ENCODE measurements at regions not wholly inside any gene's neighbourhood (a gene's known extent, or its start where the extent isn't known, plus 50 kb on each side); places are given as distances from the start of the nearest gene placed in this dataset.

GRCh38 chr6:1224514-1224913 lies 87.4 kb upstream of the FOXQ1 start:
- Histone ChIP-seq H3K79me2 (ENCODE audit: insufficient read depth) (no peaks in the 10 kb centered on the region), H4K20me1 (ENCODE audit: insufficient read depth) (no peaks in the 10 kb centered on the region), H3K27me3 (replicated peaks; ENCODE audit: insufficient read depth) (no peaks in the 10 kb centered on the region), H3K36me3 (ENCODE audit: low read depth) (no peaks in the 10 kb centered on the region), H3F3A (ENCODE audit: insufficient read depth) (no peaks in the 10 kb centered on the region), H3K4me3 (no peak overlapping the region), H3K9me2 (ENCODE audit: insufficient read depth) (no peaks in the 10 kb centered on the region), H3K4me1 (ENCODE audit: insufficient read depth) (no peaks in the 10 kb centered on the region), H3K27ac (no peak overlapping the region), H3K4me2 (ENCODE audit: unreplicated experiment) (no peak overlapping the region), H3K9ac (no peak overlapping the region), H2AFZ (no peak overlapping the region), H3K9me3 (ENCODE audit: low read depth) (no peaks in the 10 kb centered on the region)
- no peak for TF ChIP-seq EZH2phosphoT487 (IDR thresholded peaks at IDR 0.05; ENCODE audit: insufficient read depth, low read depth)
- no peak for DNase-seq
- in situ Hi-C loops (cut with MboI): no loop called here
- 73 to 74% methylated on average over 2 of the region's 2 CpGs for WGBS, 2 experiments (ENCODE audit: low coverage in 1 of 2, low lambda C conversion rate in 2 of 2, missing lambda C conversion rate in 2 of 2)

GRCh38 chr6:1222728-1223595 lies 88.9 kb upstream of the FOXQ1 start:
- Histone ChIP-seq H4K20me1 (ENCODE audit: insufficient read depth) (no peaks in the 10 kb centered on the region), H3K9me3 (ENCODE audit: low read depth) (no peaks in the 10 kb centered on the region), H3K27ac (no peak overlapping the region), H3K4me3 (no peak overlapping the region), H3K36me3 (ENCODE audit: low read depth) (no peaks in the 10 kb centered on the region), H3K9ac (no peak overlapping the region), H3K4me2 (ENCODE audit: unreplicated experiment) (no peak overlapping the region), H3K9me2 (ENCODE audit: insufficient read depth) (no peaks in the 10 kb centered on the region), H3F3A (ENCODE audit: insufficient read depth) (no peaks in the 10 kb centered on the region), H2AFZ (no peak overlapping the region), H3K27me3 (replicated peaks; ENCODE audit: insufficient read depth) (no peaks in the 10 kb centered on the region), H3K79me2 (ENCODE audit: insufficient read depth) (no peaks in the 10 kb centered on the region), H3K4me1 (ENCODE audit: insufficient read depth) (no peaks in the 10 kb centered on the region)
- TF ChIP-seq EZH2 (IDR thresholded peaks at IDR 0.05; ENCODE audit: insufficient read depth, poor library complexity, severe bottlenecking): no peak
- no peak for TF ChIP-seq EZH2phosphoT487 (IDR thresholded peaks at IDR 0.05; ENCODE audit: insufficient read depth, low read depth)
- DNase-seq: peak; percentile 9
- 60 to 63% methylated on average over 13 of the region's 13 CpGs for WGBS, 2 experiments (ENCODE audit: low coverage in 1 of 2, low lambda C conversion rate in 2 of 2, missing lambda C conversion rate in 2 of 2)
- in situ Hi-C loops (cut with MboI): no loop called here

DNA sequence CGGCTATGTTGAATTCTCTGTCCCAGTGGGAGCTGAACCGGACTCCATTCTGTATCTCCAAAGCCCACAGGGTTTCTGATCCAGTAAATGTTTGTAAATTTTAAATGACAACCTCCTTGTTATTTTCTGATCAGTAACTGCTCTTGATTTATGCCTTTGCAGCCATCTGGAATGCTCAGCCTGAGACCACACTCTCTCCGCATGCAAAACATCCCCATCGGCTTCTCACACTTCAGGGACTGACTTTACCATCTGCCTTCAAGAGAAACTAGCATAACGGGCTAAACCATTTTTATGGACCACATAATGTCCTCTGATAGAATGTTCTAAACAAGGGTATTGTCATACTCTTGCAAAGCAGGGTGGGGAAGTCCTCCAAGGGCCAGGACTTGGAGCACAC lies 94.5 kb upstream of the FOXQ1 start:
- in situ Hi-C loops (cut with MboI): no loop called here
- Histone ChIP-seq H3F3A (ENCODE audit: insufficient read depth) (no peaks in the 10 kb centered on the region), H3K4me2 (ENCODE audit: unreplicated experiment) (no peak overlapping the region), H3K27ac (no peak overlapping the region), H3K9ac (no peak overlapping the region), H3K36me3 (ENCODE audit: low read depth) (no peaks in the 10 kb centered on the region), H3K27me3 (replicated peaks; ENCODE audit: insufficient read depth) (no peaks in the 10 kb centered on the region), H3K79me2 (ENCODE audit: insufficient read depth) (no peaks in the 10 kb centered on the region), H3K4me1 (ENCODE audit: insufficient read depth) (no peaks in the 10 kb centered on the region), H3K9me3 (ENCODE audit: low read depth) (no peaks in the 10 kb centered on the region), H3K4me3 (no peak overlapping the region), H3K9me2 (ENCODE audit: insufficient read depth) (no peaks in the 10 kb centered on the region), H2AFZ (no peak overlapping the region), H4K20me1 (ENCODE audit: insufficient read depth) (no peaks in the 10 kb centered on the region)
- TF ChIP-seq EZH2phosphoT487 (IDR thresholded peaks at IDR 0.05; ENCODE audit: insufficient read depth, low read depth) (no peak), EZH2 (IDR thresholded peaks at IDR 0.05; ENCODE audit: insufficient read depth, poor library complexity, severe bottlenecking) (no peak)
- WGBS, 2 experiments (ENCODE audit: low coverage in 1 of 2, low lambda C conversion rate in 2 of 2, missing lambda C conversion rate in 2 of 2): 87 to 88% methylated on average over 5 of the region's 5 CpGs
- no peak for DNase-seq

DNA sequence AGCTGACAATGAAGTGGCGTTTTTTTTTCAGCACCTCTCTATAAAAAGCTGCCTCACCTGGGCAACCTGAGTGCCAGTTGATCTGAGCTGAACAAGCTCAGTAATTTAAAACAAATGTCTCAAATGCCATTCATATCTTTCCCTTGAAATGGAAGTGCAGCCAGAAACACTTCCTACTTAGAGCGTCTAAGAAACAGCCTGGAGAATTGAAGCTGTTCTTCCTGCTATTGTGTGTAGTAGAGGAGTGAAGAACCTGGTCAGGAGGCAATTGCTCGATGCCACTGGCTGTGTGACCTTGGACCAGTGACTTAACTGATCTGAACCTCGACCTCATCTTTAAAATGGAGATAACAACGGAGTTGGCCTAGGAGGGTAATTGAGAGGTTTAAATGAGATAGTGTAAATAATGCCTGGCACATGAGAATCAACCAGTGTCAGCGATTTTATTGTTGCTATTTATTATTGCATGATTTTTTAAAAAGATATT lies 95.4 kb upstream of the FOXQ1 start:
- no peaks in the 10 kb centered on the region for H3K9me2 ChIP-seq (ENCODE audit: insufficient read depth)
- no peak overlapping the region for H2AFZ ChIP-seq
- no peaks in the 10 kb centered on the region for H3F3A ChIP-seq (ENCODE audit: insufficient read depth)
- H3K79me2 ChIP-seq (ENCODE audit: insufficient read depth): no peaks in the 10 kb centered on the region
- no peaks in the 10 kb centered on the region for H3K36me3 ChIP-seq (ENCODE audit: low read depth)
- H3K4me3 ChIP-seq: no peak overlapping the region
- 66 to 69% methylated on average over 6 of the region's 6 CpGs for WGBS, 2 experiments (ENCODE audit: low coverage in 1 of 2, low lambda C conversion rate in 2 of 2, missing lambda C conversion rate in 2 of 2)
- H3K4me1 ChIP-seq (ENCODE audit: insufficient read depth): no peaks in the 10 kb centered on the region
- no peak overlapping the region for H3K27ac ChIP-seq
- H3K4me2 ChIP-seq (ENCODE audit: unreplicated experiment): no peak overlapping the region
- TF ChIP-seq EZH2phosphoT487 (IDR thresholded peaks at IDR 0.05; ENCODE audit: insufficient read depth, low read depth) (no peak), EZH2 (IDR thresholded peaks at IDR 0.05; ENCODE audit: insufficient read depth, poor library complexity, severe bottlenecking) (no peak)
- in situ Hi-C loops (cut with MboI): no loop called here
- no peak overlapping the region for H3K9ac ChIP-seq
- H4K20me1 ChIP-seq (ENCODE audit: insufficient read depth): no peaks in the 10 kb centered on the region
- DNase-seq: no peak
- no peaks in the 10 kb centered on the region for H3K27me3 ChIP-seq (replicated peaks; ENCODE audit: insufficient read depth)
- H3K9me3 ChIP-seq (ENCODE audit: low read depth): no peaks in the 10 kb centered on the region

All from GM23248 (cell line).